Endothelial cell of hepatic sinusoid (primary cell): ENCODE measurements at regions not wholly inside any gene's neighbourhood (a gene's known extent, or its start where the extent isn't known, plus 50 kb on each side); places are given as distances from the start of the nearest gene placed in this dataset.

Experiments
- in situ Hi-C: cut with HindIII; loops from 2 replicates; pipeline ENCODE4 v1.10.0; 2017; ENCODE audit warnings: low sequenced_read_pairs

DNA sequence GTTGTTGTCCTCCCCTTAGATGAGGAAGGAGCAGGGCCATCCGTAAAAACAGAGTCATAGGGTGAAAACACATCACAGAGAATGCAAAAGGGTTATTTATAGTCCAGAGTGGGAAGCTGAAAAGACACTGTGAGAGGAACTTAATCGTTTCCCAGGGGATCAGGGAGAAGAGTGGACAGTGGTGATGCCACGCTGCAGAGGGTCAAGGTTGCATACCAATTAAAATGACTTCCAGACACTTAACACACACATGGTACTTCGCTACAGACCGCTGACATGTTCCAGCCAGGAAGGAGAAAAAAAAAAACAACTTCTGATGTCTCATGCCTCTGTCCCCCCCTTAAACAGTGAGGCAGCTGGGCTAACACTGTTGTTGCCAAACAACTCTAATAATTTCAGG lies 713.8 kb upstream of the RBFOX1 start:
- in situ Hi-C loops = no loop called here

DNA sequence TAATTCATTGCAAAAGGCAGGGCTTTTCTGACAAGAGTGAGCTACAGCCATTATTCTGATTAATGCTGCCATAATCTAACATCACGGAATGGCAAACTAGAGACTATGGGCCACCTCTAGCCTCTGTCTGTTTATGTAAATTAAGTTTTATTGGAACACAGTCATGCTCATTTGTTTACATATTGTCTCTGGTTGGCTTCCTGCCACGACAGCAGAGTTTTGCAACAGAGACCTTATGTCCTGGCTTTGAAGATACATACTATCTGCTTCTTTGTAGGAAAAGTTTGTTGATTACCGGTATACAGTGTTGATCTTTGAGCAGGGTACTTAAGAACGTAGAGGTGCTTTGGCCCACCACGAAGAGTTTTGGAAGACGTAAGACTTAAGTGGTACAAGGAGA lies 715.9 kb upstream of the RBFOX1 start:
- in situ Hi-C loops = no loop called here

DNA sequence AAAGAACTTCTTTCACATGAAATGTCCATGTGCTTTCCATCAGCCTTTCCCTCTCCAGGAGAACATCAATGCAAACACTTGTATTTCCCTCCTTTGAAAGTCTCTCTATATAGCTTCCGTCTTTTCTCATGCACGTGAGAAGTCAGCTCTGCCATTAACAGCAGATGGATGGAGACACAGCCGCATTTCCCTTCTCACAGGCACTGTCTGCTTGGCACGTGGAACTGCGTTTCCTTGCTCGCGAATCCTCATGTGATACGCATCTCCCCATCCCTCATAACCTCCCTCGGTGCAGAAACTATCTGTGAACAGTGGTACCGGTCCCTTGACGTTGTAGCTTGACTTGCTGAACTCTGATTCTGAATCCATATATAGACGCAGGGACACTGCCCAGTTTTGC lies 717.0 kb upstream of the RBFOX1 start:
- in situ Hi-C loops = no loop called here

DNA sequence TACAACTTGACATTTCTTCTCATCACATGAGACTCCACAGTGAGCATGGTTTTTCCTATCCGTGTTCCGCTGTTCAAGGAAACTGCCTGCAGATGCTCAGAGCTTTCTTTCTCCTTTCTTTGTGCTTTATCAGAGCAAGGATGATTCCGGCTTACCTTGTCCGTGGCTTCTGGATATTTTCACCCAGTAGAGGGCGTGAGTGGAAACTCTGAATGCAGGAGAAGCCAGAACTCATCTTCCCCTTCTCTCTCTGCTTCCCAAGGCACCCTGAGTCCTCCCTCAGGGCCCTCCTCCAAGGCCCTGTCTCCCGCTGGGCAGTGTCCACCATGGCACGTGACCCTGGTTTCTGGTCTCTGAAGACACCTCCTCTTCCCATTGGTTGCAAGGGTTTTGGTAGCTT lies 721.1 kb upstream of the RBFOX1 start:
- in situ Hi-C loops = no loop called here

DNA sequence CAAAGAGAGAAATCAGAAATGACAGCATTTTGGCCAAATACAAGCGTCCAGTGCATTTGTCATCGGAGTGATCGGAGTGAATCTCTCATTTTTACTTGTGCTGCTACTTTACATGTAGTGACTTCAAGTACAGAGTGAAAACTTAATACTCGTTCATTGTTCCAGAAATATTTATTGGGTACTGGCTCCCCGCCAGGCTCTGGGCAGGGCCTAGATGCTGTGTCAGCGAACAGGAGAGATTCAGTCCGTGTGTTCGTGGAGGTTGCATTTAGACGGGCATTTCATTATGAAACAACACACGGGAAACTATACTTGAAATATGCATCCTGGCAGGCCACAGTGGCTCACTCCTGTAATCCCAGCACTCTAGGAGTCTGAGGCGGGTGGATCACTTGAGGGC lies 727.2 kb upstream of the RBFOX1 start:
- in situ Hi-C loops = no loop called here

DNA sequence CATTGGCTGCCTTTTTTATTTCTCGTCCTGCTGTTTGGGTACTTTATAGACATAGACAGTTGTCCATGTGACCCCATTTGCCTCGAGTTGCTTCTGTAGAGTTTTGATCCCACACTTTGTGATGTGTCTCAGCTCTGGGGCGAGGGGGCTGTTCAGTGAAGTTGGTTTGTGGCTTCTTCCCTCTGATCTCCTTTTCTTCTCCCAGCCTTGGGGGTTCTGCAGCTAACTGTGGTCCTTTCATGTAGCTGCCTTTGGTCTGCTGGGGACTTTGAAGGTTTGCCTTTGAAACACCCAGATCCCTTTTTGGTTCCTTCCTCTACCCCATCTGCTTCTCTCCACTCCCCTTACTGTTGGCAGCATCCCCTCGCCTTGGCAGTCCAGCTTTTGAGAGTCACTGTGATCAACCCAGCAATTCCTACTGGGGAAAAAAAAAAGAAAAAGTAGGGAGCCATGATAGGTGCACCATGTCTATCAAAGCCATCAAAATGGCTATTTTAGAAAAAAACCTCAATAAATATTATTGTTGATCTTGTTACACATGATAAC lies 728.8 kb upstream of the RBFOX1 start:
- in situ Hi-C loops = no loop called here

DNA sequence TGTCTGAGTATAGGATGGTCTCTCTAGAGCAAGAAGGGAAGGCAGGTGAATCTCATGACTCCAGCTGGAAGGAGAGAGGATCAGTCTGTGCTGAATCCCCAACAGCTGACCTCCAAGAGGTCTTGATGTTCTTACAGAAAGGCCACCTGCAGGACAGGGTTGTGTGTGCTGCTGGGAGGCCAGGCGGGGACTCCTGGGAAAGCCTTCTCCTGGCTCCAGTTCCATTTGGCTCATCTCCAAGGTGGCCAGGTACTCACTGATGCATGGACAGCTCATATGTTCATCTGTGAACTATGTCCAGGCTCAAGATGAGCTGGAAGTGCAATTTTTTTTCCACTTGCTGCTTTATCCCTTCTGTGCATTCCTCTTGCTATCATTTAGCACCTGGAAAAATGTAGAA lies 730.2 kb upstream of the RBFOX1 start:
- in situ Hi-C loops = no loop called here

DNA sequence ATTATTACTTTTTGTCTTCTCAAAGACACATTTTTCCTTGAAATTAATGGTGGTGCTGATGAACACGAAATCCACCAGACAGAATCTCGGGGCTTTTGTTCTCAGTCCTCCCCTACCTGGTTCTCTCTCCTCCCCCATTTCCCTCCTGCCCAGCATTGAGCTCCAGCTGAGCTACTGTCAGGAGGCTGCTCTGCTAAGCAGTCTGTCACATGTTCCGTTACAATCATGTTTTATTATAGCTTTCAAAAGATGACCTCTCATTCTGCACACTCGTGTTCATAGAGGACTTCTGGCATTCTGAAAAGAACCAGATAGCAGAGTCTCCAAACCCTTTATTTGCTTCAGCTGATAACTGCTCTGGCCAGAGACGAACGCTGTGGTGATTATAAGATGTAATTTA lies 732.5 kb upstream of the RBFOX1 start:
- in situ Hi-C loops = no loop called here

DNA sequence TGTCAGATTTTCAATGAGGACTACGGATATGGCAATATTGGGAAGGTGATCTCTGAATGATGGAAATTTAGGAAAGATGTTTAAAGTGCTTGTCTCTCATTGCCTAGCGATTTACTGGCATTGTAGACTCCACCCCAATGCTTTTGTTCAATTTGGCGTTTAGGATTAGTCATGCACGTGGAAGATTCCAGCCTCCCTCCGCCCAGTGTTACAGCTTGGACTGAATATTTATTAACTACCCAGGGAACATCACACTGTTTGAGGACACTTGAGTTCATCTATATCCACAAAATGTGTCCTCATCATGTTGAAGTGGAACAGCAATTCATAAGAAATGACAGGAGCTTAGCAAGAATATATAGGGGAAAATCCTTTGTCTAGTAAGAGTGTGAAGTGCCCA lies 738.8 kb upstream of the RBFOX1 start:
- in situ Hi-C loops = no loop called here

DNA sequence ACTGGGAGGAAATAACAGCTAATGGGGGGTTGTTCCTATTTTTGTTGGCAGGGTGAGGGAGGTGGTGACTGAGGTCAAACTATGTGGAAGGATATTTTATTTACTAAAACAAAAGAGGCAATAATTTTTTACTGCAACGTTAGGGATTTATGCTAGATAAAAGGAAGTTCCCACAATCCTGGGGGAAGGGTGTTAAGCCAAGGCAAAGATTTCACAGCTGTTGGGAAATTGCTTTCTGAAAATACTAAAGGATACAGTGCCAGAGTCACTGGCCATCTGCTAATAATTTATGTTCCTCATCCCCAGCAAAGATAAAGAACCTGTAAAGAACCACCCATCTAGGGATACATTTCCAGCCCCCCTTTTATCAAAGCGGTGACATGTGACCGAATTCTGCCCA lies 756.0 kb upstream of the RBFOX1 start:
- in situ Hi-C loops = no loop called here

DNA sequence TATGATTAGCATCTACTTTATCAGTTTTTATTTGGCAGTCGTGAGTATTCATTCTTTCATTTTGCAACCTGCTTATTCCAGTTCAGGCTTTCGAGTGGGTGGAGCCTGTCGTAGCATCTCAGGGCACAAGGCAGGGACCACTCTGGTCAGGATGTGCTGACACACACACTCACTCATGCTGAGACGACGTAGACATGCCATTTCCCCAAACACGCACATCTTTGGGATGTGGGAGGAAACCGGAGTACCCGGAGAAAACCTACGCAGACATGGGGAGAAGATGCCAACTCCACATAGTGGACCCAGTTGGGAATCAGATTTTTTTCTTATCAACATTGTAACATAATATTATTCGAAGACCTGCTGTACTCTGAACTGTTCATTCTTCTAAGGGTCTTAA lies 756.5 kb upstream of the RBFOX1 start:
- in situ Hi-C loops = no loop called here

DNA sequence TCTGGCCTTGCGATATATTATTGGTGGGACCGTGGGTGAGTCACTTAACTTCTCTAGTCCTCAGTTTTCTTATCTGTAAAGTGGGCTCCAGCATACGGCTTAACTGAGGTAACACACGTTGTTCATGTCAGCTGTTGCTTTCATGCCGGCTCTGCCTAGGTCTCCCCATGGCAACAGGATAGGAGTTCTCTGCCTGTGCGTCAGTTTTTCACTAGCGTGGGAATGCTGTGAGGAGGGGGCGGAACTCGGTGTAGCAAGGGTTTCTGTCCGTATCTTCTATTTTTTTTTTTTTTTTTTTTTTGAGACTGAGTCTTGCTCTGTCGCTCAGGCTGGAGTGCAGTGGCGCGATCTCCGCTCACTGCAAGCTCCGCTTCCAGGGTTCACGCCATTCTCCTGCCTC lies 758.5 kb upstream of the RBFOX1 start:
- in situ Hi-C loops = no loop called here

DNA sequence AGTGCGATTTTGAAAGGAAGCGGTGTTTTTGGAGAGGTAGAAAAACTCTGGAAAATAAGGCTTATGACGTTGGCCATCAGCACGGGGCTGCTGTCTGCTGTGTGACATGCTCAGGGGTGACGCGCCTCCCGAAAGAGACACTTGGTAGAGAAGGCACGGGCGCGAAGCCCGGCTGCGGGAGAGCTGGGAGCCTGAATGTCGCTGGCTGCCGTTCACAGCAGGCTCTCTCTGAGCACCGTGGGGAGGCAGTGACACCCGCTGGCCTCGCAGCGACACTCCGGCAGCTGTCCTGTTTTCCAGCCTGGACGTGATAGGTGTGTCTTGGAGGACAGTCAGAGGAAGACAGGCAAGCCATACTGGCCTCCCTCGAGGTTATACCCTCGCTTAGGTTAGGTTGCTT lies 759.1 kb upstream of the RBFOX1 start:
- in situ Hi-C loops = no loop called here

DNA sequence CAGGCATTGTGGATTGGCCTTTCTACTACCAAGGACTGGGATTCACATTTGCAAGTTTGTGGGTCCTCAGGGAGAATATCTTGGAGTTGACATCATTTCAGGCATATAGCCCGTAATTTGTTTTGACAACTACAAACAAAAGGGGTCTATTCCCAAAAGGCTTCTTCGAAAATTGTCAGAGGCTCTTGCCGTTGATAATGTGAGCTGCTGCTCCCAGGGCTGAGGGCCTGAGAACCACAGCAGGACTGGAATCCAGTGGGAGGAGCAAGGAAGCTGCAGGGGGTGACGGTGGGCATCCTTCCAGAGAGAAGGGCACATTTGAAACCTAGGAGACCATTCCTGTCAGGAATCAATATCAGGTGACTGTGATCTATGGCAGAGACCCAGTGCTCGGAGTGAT lies 761.6 kb upstream of the RBFOX1 start:
- in situ Hi-C loops = no loop called here

DNA sequence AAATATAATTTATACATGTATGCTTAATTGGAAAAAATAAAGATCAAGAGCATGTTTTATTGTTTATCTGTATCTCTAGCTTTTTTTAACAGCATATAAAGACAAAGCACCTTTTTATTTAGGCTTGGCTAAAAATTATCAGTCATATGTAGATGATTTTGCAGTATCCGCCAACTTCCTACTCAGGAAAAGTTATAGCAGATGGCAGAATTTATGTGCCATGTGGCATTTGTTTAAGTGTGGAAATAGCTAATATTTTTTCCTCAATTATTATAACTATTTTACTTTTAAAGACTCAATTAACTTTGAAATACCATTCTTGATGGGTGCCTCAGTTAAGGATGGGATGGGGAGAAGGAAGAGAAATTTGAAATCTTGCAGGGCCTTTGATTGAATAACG lies 762.1 kb upstream of the RBFOX1 start:
- in situ Hi-C loops = no loop called here

DNA sequence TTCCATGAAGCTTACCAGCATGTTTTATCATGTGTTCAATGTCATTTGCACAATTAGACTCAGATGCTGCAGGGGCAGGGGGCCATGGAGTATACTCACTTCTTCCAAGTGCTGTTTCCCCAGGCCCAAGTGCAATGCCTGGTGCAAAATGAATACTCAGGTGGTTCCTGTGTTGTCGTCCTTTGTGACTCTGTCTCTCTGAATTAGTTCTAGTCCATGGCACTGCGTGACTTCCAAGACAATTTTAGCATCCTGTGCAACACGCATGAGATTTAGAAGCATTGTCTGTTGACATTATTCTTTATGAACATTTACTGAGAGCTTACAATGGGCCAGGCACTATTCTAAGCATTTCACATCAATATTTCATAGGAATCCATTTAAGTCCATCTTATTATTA lies 769.7 kb upstream of the RBFOX1 start:
- in situ Hi-C loops = no loop called here

DNA sequence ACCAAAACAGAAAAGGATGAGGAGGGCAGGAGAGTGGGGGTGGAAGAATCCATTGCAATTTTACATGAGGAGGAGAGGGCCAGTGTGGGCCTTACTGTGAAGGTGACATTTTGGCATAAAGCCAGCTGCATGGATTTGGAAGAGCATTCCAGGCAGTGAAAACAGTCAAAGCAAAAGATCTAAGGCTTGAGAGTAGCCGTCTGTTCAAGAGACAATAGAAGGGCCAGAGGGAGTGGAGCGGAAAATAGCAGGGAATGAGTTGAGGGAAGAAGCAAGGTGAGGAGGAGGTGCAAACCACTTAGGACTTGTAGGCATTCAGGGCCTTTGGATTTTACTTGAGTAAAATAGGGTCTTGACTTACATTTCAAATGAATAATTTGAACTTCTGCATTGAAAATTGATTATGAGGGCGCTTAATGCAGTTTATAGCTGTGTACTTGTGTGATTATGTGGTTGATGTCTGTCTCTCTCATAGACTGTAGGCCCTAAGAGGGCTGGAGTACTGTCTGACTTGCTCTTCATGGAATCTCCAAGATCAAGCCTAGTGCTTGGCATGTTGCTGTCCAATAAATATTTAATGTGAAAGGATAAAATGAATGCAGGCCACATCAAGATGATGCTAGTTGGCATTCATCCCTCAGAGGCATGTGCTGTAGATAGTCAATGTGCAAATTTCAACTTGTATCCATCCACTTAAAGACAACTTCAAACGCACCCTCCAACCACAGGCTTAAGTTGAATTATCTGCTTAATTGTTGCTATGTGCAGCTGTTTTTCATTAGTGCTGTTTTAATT lies 772.1 kb upstream of the RBFOX1 start:
- in situ Hi-C loops = no loop called here

DNA sequence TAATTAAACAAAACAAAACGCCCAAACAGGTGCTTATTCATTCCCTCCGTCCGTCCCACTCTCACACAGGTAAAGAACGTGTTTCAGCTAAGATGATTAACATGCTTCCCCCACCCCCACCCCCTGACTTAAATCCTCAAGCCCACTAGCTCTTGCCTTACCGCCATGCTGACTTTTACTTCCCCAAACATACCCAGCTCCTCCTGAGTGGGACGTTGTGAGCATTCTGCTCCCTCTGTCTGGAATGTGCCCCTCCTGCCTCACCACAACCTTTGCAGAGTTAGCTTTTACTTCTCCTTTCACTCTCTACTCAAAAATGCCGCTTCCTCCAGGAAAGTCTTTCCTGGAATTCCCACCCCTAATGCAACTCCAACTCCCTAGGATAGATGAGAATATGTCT lies 774.0 kb upstream of the RBFOX1 start:
- in situ Hi-C loops = no loop called here

DNA sequence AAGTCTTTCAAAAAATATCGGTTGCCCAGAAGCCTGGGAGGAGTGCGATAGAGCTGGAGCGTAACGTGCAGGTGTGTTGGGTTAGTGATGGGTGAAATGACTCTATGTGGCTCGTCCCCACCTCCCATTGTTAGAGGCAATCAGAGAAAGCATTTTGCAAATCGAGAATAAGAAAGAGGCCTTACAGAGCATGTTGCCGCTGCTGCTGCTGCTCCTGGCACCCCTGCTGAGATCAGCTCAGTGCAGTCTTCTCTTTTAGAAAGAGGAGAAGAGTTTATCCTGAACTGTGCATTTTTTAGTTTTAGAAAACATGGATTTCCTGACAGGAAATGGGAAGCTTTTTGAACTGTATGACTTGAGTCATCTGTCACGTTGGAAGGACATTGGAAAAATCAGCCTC lies 774.5 kb upstream of the RBFOX1 start:
- in situ Hi-C loops = no loop called here

DNA sequence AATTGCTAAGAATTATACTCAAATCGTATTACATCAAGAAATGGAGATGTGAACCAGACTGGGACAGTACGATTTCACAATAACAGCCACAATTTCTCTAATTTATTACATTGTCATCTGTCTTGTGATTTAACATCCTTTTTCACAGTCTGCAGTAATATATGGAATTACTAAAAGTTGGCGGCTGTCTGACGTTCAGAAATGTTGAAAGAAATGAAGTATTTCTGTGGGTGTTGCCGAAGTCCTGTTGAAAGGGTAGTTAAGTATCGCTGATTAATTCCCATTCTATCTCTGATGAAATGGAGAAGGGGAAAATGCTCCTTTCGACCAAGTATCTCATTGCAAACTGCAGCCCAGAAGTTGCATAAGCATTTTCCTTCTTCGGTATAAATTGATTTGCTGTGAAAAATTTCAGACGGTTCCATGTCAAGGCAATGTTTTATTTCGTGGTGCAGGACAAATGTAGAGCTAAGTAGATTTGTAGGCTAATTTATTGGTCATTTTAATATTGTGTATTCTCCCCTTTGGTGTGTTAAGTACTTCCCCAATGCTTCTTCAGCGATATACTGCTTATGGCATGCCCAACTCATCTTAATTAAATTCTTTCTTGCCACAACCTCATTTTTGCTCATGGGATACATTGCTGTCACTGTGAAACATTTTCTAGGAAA lies 775.2 kb upstream of the RBFOX1 start:
- in situ Hi-C loops = no loop called here

DNA sequence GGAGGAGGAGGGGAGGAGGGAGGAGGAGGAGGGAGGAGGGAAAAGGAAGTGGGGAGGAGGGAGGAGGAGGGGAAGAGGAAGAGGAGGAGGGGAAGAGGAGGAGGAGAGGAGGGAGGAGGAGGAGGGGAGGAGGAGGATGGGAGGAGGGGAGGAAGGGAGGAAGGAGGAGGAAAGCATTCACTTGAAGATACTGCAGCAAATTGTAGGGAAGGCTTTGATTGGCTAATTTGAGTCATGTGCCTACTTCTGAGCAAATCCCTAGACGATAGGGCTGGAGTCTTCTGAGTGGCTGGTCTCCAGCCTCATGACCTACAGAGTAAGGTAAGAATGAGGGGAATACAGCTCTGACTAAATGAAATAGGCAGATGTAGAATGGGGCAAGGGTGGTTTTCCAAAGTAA lies 783.2 kb upstream of the RBFOX1 start:
- in situ Hi-C loops = no loop called here

DNA sequence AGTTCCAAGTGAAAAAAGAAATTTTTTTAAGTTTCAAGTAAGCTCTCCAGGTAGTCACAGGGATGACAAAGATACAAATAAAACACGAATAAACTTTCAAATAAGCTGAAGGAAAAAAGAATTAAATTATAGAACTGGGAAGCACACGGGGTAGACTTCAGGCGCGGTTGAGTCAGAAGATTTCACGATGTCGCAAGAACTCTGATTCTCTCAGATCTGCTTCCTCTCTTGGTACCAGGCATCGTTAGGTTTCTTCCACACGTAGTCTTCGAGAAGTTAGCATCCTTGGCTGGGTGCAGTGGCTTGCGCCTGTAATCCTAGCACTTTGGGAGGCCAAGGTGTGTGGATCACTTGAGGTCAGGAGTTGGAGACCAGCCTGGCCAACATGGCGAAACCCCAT lies 784.1 kb upstream of the RBFOX1 start:
- in situ Hi-C loops = no loop called here

DNA sequence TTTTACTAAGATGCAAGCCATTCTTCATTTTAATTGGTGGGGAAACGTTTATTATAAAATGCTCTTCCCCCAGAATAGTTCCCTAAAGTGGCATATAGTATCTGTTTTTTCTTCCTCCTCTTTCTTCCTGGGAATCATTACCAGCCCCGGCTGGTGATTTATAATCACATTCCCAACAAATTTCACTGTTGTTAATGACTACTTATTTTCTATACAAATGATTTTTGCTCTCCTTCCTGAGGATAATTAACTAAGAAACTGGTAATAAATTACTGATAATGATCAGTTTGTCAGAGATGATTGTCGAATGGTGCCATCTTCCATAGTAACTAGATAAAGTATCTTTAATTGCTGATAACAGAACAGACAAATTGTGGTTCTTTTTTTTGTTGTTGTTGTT lies 785.5 kb upstream of the RBFOX1 start:
- in situ Hi-C loops = no loop called here
